ENCODE measurements at regions not wholly inside any gene's neighbourhood (a gene's known extent, or its start where the extent isn't known, plus 50 kb on each side); places are given as distances from the start of the nearest gene placed in this dataset.
A peak's percentile ranks its signal among the peaks of the same experiment; 100 is the strongest.

- FAIRE-seq (no peak), DNase-seq (ENCODE audit: low read depth in 1 of 2, low spot score in 2 of 2) (peak in 1 of 2 experiments; percentile 48)
- H3K9ac ChIP-seq (replicated peaks in 1 of 4; ENCODE audit: extremely low read depth in 1 of 4, low read depth in 3 of 4, low read length in 3 of 4), result no peak overlapping the region
- H3K14ac ChIP-seq (ENCODE audit: insufficient read length), result no peak overlapping the region
- H3K36me3 ChIP-seq (ENCODE audit: control insufficient read depth in 2 of 4, insufficient read depth in 4 of 4, low read length in 3 of 4), result no peaks in the 10 kb centered on the region
- ChIA-PET POLR2A (ENCODE audit: partially characterized antibody) (no interaction called here), CTCF (ENCODE audit: partially characterized antibody) (interaction anchor here (0.8 to 4.4 kb wide), 15 partner anchors 9 to 155 kb away, joined by 3 to 28 read pairs (median 5); no protein-coding TSS in a partner anchor)
- H2AK5ac ChIP-seq (ENCODE audit: low read depth, low read length), result no peak overlapping the region
- no peak overlapping the region for H4K8ac ChIP-seq (ENCODE audit: extremely low read depth, insufficient read depth, low read length)
- no peak overlapping the region for H3K4ac ChIP-seq (replicated peaks; ENCODE audit: insufficient read length, low read depth, low read length)
- WGBS, 2 experiments (ENCODE audit: extremely low coverage in 1 of 2, insufficient coverage in 1 of 2, insufficient read length in 1 of 2, insufficient replicate concordance in 2 of 2, low coverage in 1 of 2, low lambda C conversion rate in 2 of 2, missing lambda C conversion rate in 1 of 2), result 60% methylated on average over 2 of the region's 2 CpGs; no CpG with 5 or more reads in 1 of the 2 experiments
- H2BK15ac ChIP-seq (ENCODE audit: low read length), result no peak overlapping the region
- H3K18ac ChIP-seq (ENCODE audit: extremely low read depth, low read length), result no peak overlapping the region
- H3K4me2 ChIP-seq (ENCODE audit: insufficient read depth in 1 of 2, low read depth in 2 of 2, low read length in 2 of 2), result no peak overlapping the region
- no peak overlapping the region for H4K5ac ChIP-seq (ENCODE audit: insufficient read length, low read depth, low read length)
- no peak overlapping the region for H3K56ac ChIP-seq (replicated peaks; ENCODE audit: insufficient read length, low read depth, low read length)
- H3K9me3 ChIP-seq (ENCODE audit: insufficient read depth in 2 of 2, low read depth in 1 of 2, low read length in 1 of 2), result no peaks in the 10 kb centered on the region
- no peak overlapping the region for H4K91ac ChIP-seq (replicated peaks; ENCODE audit: insufficient read length, low read length)
- 0 out of 2 replicates have a peak overlapping the region, but pooled peaks have one; percentile 43 for H2BK20ac ChIP-seq (ENCODE audit: low read length)
- H2BK120ac ChIP-seq (replicated peaks; ENCODE audit: low read depth, low read length), result no peak overlapping the region
- no peak overlapping the region for H2BK5ac ChIP-seq (ENCODE audit: low read depth, low read length)
- H3K27ac ChIP-seq (ENCODE audit: low read depth, low read length), result no peak overlapping the region
- no peaks in the 10 kb centered on the region; a peak in 1 of 7 replicates for H3K27me3 ChIP-seq (replicated peaks in 1 of 4; ENCODE audit: control insufficient read depth in 3 of 4, extremely low read depth in 1 of 4, insufficient read depth in 3 of 4, low read length in 3 of 4)
- H3K23me2 ChIP-seq (ENCODE audit: low read depth, low read length), result peaks cover 4% of the 10 kb centered on the region; the same call in 1 of the 2 replicates
- H3K4me3 ChIP-seq (ENCODE audit: extremely low read depth in 1 of 4, insufficient read depth in 2 of 4, low read depth in 3 of 4, low read length in 4 of 4), result no peak overlapping the region
- H3K4me1 ChIP-seq (replicated peaks in 1 of 4; ENCODE audit: control insufficient read depth in 3 of 4, insufficient read depth in 4 of 4, low read length in 3 of 4), result peaks cover 0 to 5% (median 2%) of the 10 kb centered on the region in 4 experiments; a peak in 2 of 7 replicates
- H2AFZ ChIP-seq (ENCODE audit: low read length), result no peak overlapping the region
- H2BK12ac ChIP-seq (ENCODE audit: low read depth, low read length), result no peak overlapping the region
- no peaks in the 10 kb centered on the region for H4K20me1 ChIP-seq (replicated peaks in 1 of 2; ENCODE audit: control insufficient read depth in 1 of 2, insufficient read depth in 2 of 2, low read length in 2 of 2)
- TF ChIP-seq CHD1 (IDR thresholded peaks at IDR 0.05; ENCODE audit: low read depth, low read length) (no peak), YY1 (IDR thresholded peaks at IDR 0.05; ENCODE audit: low read depth, low read length) (no peak), CTCF (IDR thresholded peaks at IDR 0.05; ENCODE audit: control extremely low read depth in 1 of 3, insufficient read depth in 1 of 3, low read depth in 1 of 3, low read length in 3 of 3) (peak; percentile 21 to 26 (median 22); a peak in 2 of 4 replicates), RNF2 (IDR thresholded peaks at IDR 0.05; ENCODE audit: borderline replicate concordance, low read depth, low read length, missing control alignments, poor library complexity, severe bottlenecking) (no peak)
- no peak overlapping the region for H3K23ac ChIP-seq (ENCODE audit: insufficient read length)
- no peaks in the 10 kb centered on the region for H3K79me1 ChIP-seq (ENCODE audit: low read depth, low read length)
- H3K79me2 ChIP-seq (ENCODE audit: control insufficient read depth in 1 of 2, insufficient read depth in 2 of 2, low read length in 2 of 2), result no peaks in the 10 kb centered on the region
These were observed 143.6 kb upstream of the WNT4 start for GRCh38 chr1:22286491-22286890.

All from H1 (cell line).